HL-60 (cell line): ENCODE measurements at regions not wholly inside any gene's neighbourhood (a gene's known extent, or its start where the extent isn't known, plus 50 kb on each side); places are given as distances from the start of the nearest gene placed in this dataset.
A peak's percentile ranks its signal among the peaks of the same experiment; 100 is the strongest.

Source experiments
- DNase-seq, 2 experiments: peaks; one replicate each; pipeline ENCODE4 v3.0.0-alpha.2; 2010 to 2020; ENCODE audit warnings: low read depth in 1 of 2, low spot score in 1 of 2
- H3K27ac ChIP-seq: fragments of 250-450 bp; sonication (Bioruptor Pico); replicated peaks from 2 replicates; pipeline ENCODE4 v1.5.1; 2020; ENCODE audit warnings: mild to moderate bottlenecking, moderate library complexity
- H3K27me3 ChIP-seq: fragments of 250-450 bp; sonication (Bioruptor Pico); 2 replicates; pipeline ENCODE4 v1.5.1; 2021; ENCODE audit warnings: mild to moderate bottlenecking, moderate library complexity; ENCODE audit not compliant: insufficient read depth, poor library complexity, severe bottlenecking
- H3K4me3 ChIP-seq: replicated peaks from 2 replicates; pipeline ENCODE4 v1.5.1; 2011; ENCODE audit warnings: mild to moderate bottlenecking, control low read depth, low read length; ENCODE audit not compliant: insufficient read depth
- GABPA ChIP-seq: IDR thresholded peaks from 2 replicates; pipeline ENCODE4 v1.6.1; 2012; ENCODE audit warnings: low read depth
- POLR2AphosphoS5 ChIP-seq: IDR thresholded peaks from 2 replicates; pipeline ENCODE4 v1.6.1; 2012; ENCODE audit warnings: low read depth
- SPI1 ChIP-seq: IDR thresholded peaks from 2 replicates; pipeline ENCODE4 v1.6.1; 2012; ENCODE audit warnings: low read depth, mild to moderate bottlenecking, borderline replicate concordance
- TF ChIP-seq, protein P1 (sequence below): IDR thresholded peaks from 2 replicates; pipeline ENCODE4 v1.6.1; 2012; ENCODE audit warnings: low read depth; ENCODE audit not compliant: insufficient replicate concordance
- TF ChIP-seq, protein P2 (sequence below): IDR thresholded peaks from one replicate; pipeline ENCODE4 v1.5.1; 2011; ENCODE audit warnings: low read length, control low read depth, inconsistent platforms; ENCODE audit not compliant: insufficient read depth

DNA sequence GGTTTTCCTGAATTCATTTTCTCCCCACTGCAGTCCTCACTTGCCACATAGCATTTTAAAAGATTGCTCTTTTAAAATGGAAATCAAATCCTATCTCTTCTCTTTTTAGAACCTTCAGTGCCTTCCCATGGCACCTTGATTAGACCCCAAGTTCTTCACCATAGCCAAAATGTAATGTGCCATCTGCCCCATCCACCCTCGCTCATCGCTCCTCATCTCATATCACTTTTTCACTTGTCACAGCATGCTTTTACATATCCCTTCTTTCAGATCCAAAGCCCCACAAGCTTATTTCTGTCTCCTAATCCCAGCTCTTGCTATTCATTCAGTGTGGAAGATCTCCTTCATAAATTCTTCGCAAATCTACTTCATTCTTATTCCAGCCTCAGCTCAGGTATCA lies 161.7 kb downstream of the CD47 start:
- TF ChIP-seq GABPA (no peak), SPI1 (no peak)
- TF ChIP-seq, protein P1, sequence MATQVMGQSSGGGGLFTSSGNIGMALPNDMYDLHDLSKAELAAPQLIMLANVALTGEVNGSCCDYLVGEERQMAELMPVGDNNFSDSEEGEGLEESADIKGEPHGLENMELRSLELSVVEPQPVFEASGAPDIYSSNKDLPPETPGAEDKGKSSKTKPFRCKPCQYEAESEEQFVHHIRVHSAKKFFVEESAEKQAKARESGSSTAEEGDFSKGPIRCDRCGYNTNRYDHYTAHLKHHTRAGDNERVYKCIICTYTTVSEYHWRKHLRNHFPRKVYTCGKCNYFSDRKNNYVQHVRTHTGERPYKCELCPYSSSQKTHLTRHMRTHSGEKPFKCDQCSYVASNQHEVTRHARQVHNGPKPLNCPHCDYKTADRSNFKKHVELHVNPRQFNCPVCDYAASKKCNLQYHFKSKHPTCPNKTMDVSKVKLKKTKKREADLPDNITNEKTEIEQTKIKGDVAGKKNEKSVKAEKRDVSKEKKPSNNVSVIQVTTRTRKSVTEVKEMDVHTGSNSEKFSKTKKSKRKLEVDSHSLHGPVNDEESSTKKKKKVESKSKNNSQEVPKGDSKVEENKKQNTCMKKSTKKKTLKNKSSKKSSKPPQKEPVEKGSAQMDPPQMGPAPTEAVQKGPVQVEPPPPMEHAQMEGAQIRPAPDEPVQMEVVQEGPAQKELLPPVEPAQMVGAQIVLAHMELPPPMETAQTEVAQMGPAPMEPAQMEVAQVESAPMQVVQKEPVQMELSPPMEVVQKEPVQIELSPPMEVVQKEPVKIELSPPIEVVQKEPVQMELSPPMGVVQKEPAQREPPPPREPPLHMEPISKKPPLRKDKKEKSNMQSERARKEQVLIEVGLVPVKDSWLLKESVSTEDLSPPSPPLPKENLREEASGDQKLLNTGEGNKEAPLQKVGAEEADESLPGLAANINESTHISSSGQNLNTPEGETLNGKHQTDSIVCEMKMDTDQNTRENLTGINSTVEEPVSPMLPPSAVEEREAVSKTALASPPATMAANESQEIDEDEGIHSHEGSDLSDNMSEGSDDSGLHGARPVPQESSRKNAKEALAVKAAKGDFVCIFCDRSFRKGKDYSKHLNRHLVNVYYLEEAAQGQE = no peak
- H3K4me3 ChIP-seq = no peak overlapping the region
- peaks cover 7% of the 10 kb centered on the region for H3K27me3 ChIP-seq
- no peak for DNase-seq
- no peak overlapping the region for H3K27ac ChIP-seq

GRCh38 chr3:107928084-107928445 lies 162.8 kb downstream of the CD47 start:
- H3K4me3 ChIP-seq = peak overlapping the region; percentile 45
- peak in 1 of 2 experiments; percentile 23 for DNase-seq
- H3K27me3 ChIP-seq = peaks cover 7% of the 10 kb centered on the region
- no peak overlapping the region for H3K27ac ChIP-seq
- TF ChIP-seq POLR2AphosphoS5 (no peak), GABPA (no peak), SPI1 (no peak)
- TF ChIP-seq, protein P2, sequence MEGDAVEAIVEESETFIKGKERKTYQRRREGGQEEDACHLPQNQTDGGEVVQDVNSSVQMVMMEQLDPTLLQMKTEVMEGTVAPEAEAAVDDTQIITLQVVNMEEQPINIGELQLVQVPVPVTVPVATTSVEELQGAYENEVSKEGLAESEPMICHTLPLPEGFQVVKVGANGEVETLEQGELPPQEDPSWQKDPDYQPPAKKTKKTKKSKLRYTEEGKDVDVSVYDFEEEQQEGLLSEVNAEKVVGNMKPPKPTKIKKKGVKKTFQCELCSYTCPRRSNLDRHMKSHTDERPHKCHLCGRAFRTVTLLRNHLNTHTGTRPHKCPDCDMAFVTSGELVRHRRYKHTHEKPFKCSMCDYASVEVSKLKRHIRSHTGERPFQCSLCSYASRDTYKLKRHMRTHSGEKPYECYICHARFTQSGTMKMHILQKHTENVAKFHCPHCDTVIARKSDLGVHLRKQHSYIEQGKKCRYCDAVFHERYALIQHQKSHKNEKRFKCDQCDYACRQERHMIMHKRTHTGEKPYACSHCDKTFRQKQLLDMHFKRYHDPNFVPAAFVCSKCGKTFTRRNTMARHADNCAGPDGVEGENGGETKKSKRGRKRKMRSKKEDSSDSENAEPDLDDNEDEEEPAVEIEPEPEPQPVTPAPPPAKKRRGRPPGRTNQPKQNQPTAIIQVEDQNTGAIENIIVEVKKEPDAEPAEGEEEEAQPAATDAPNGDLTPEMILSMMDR = no peak
- TF ChIP-seq, protein P1 = no peak

DNA sequence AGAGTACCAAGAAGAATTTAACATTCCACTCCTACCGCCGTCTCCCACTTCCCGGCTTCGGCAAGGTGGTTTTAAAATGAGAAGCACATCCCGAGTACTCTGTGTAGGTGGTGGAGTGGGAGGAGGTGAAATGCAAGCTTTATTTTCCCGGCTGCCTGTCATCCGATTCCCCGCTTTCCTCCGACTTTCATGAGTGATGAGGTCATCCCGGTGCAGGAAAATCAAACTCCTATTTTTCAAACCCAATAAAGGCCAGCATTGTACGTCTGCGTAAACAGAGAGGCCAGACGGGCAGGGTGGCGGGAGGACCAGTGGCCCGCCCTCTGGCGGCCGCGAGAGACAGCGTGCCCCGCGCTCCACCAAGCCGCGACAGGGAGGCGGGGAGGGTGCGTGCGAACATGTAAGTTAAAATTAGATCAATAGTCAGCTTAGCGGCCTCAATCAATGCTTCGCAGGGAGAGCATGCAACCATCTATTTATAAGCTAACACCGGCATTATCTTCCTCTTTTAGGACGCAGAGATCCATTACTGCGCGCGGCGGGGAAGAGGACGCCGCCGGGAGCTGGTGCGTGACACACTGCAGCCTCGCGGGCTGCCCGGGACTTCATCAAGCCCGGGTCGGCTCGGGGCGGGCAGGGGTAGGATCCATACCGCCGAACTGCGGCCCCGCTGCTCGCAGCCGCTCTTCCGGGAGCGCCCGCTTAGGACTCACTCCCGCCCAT lies 163.3 kb downstream of the CD47 start:
- H3K27ac ChIP-seq = no peak overlapping the region
- TF ChIP-seq, protein P2 = peak; percentile 83
- TF ChIP-seq SPI1 (no peak), POLR2AphosphoS5 (0 out of 2 replicates have a peak, but pooled peaks have one; percentile 28), GABPA (no peak)
- TF ChIP-seq, protein P1 = no peak
- peaks cover 7% of the 10 kb centered on the region for H3K27me3 ChIP-seq
- DNase-seq = peak in 1 of 2 experiments; percentile 37
- peak overlapping the region; percentile 45 for H3K4me3 ChIP-seq
